ENCODE measurements at regions not wholly inside any gene's neighbourhood (a gene's known extent, or its start where the extent isn't known, plus 50 kb on each side); places are given as distances from the start of the nearest gene placed in this dataset.

DNA sequence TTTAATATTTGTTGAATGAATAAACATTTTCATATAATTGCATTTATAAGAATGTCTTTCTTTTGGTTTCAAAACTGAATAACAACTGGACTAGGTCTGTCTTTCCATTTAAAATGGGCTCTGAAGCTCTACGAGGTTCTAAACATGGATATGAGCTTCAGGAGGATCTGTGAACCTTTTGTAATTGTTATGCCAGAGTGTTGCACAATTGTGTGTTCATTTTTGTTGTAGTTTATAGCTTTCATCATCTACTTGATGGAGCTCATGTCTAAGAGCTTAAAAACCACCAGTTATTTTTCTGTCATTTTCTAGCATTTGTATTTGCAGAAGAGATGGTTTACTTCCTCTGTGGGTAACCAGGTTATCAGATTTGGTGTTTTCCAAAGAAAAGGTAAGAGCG, 265.7 kb upstream of the NPY start:
- TF ChIP-seq, protein P1, sequence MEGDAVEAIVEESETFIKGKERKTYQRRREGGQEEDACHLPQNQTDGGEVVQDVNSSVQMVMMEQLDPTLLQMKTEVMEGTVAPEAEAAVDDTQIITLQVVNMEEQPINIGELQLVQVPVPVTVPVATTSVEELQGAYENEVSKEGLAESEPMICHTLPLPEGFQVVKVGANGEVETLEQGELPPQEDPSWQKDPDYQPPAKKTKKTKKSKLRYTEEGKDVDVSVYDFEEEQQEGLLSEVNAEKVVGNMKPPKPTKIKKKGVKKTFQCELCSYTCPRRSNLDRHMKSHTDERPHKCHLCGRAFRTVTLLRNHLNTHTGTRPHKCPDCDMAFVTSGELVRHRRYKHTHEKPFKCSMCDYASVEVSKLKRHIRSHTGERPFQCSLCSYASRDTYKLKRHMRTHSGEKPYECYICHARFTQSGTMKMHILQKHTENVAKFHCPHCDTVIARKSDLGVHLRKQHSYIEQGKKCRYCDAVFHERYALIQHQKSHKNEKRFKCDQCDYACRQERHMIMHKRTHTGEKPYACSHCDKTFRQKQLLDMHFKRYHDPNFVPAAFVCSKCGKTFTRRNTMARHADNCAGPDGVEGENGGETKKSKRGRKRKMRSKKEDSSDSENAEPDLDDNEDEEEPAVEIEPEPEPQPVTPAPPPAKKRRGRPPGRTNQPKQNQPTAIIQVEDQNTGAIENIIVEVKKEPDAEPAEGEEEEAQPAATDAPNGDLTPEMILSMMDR (IDR thresholded peaks at IDR 0.05) = no peak
- TF ChIP-seq POLR2A (IDR thresholded peaks at IDR 0.05) = no peak
